Esophagus (tissue), 2 donors: ENCODE measurements at regions not wholly inside any gene's neighbourhood (a gene's known extent, or its start where the extent isn't known, plus 50 kb on each side); places are given as distances from the start of the nearest gene placed in this dataset.
A peak's percentile ranks its signal among the peaks of the same experiment; 100 is the strongest.
"Not testable (repeated sequence)": the region's sequence is repeated elsewhere in the genome, so short reads cannot be mapped to it uniquely, and the experiment has no call there.

Source experiments
- H3K27ac ChIP-seq, 2 donors: one replicate each; pipeline ENCODE4 v1.5.1; 2013; ENCODE audit warnings: low read depth in 2 of 2, mild to moderate bottlenecking in 2 of 2, inconsistent platforms in 1 of 2, low read length in 1 of 2, moderate library complexity in 1 of 2
- H3K27me3 ChIP-seq, 2 donors: one replicate each; pipeline ENCODE4 v1.6.1; 2013; ENCODE audit warnings: low read length in 2 of 2, control low read depth in 1 of 2, mild to moderate bottlenecking in 1 of 2; ENCODE audit not compliant: insufficient read depth in 2 of 2, control insufficient read depth in 1 of 2
- H3K36me3 ChIP-seq, 2 donors: one replicate each; pipeline ENCODE4 v1.6.1; 2013; ENCODE audit warnings: low read length in 1 of 2; ENCODE audit not compliant: control insufficient read depth in 2 of 2, insufficient read depth in 2 of 2
- H3K4me1 ChIP-seq, 2 donors: one replicate each; pipeline ENCODE4 v1.6.1; 2013; ENCODE audit warnings: low read length in 1 of 2; ENCODE audit not compliant: control insufficient read depth in 2 of 2, insufficient read depth in 2 of 2
- H3K4me3 ChIP-seq, 2 donors: one replicate each; pipeline ENCODE4 v1.5.1; 2013; ENCODE audit warnings: low read length in 2 of 2, mild to moderate bottlenecking in 2 of 2, low read depth in 1 of 2, moderate library complexity in 1 of 2
- H3K9me3 ChIP-seq, 2 donors: one replicate each; pipeline ENCODE4 v1.6.1; 2013; ENCODE audit warnings: mild to moderate bottlenecking in 2 of 2, low read depth in 1 of 2, low read length in 1 of 2, moderate library complexity in 1 of 2; ENCODE audit not compliant: control insufficient read depth in 2 of 2, insufficient read depth in 1 of 2
- WGBS, 2 donors: extraction: QIAGEN DNeasy Blood & Tissue Kit; methylation state at CpG; one replicate each; pipeline ENCODE4 v1.1.7; 2013; 5-methylcytosine and 5-hydroxymethylcytosine counted together
- donor health status: healthy with polysubstance abuse.
- donor health status: Bipolar disorder and iron deficiency.

DNA sequence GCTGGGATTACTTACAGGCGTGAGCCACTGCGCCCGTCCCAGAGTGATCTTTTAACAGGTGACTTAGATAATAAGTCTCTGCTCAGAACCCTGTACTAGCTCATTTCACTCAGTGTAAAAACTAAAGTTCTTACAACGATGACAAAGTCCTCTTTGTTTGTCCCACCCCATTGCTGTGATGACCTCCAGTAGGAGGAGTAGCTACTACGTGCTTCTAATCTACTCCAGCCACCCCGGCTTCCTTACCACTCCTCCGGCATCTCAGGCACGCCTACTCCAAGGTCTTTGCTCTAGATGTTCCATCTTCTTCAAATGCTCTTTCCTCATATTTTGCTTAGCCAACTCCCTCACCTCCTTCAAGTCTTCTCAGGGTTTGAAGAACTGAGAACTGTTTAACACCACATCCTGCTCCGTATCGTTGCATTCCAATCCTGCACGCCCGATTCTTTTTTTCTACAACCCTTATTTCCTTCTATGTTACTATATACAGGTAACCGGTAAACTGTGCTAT lies 108.4 kb upstream of the METTL14 start:
- H3K9me3 ChIP-seq, H3K36me3 ChIP-seq, H3K27ac ChIP-seq, H3K4me1 ChIP-seq, H3K27me3 ChIP-seq, H3K4me3 ChIP-seq: not testable (repeated sequence)
- 89 to 91% methylated on average over 12 to 13 of the region's 13 CpGs for WGBS, 2 donors

DNA sequence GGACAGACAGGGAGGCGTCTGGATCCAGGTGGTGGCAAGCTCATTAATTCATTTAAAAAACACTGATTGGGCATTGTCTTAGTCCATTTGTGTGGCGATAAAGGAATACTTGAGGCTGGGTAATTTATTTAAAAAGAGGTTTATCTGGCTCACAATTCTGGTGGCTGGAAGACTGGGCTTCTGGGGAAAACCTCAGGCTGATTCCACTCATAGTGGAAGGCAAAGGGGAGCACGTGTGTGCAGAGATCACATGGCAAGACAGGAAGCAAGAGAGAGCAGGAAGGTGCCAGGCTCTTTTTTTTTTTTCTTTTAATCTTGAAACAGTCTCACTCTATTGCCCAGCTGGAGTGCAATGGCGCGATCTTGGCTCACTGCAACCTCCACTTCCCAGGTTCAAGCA lies 100.2 kb upstream of the METTL14 start:
- whole genome bisulfite sequencing, 2 donors, result 78 to 83% methylated on average over 5 of the region's 5 CpGs
- Histone ChIP-seq H3K9me3 (no peaks in the 10 kb centered on the region), H3K27ac (no peak overlapping the region), H3K4me3 (no peak overlapping the region), H3K27me3 (no peaks in the 10 kb centered on the region), H3K36me3 (no peaks in the 10 kb centered on the region), H3K4me1 (no peaks in the 10 kb centered on the region)

DNA sequence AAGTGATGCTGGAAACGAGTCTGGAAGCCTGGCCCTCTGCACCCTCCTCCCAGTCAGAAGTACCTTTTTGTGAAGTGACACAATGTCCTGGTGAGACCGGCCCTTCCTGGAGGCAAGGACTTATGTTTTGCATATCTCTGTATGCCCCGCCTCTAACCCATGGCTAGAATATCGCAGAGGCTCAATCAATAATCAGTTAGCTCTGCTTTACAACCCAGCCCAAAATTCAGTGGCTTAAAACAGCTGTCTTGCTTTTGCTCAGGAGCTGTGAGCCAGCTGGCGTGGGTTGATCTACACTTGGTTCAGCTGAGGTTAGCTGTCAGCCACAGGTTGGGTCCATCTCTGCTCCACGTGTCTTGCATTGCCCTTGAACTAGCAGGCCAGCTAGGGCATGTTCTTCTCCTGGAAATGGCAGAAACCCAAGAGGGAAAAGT lies 98.8 kb upstream of the METTL14 start:
- H3K27ac ChIP-seq, result peak overlapping the region in 1 of 2 donors; percentile 34
- H3K4me1 ChIP-seq, result no peaks in the 10 kb centered on the region
- H3K4me3 ChIP-seq, result no peak overlapping the region
- no peaks in the 10 kb centered on the region for H3K9me3 ChIP-seq
- no peaks in the 10 kb centered on the region for H3K36me3 ChIP-seq
- no peaks in the 10 kb centered on the region for H3K27me3 ChIP-seq
- WGBS, 2 donors, result 37% methylated on average over 6 of the region's 6 CpGs

GRCh38 chr4:118587116-118587831 lies 97.9 kb upstream of the METTL14 start:
- Histone ChIP-seq H3K27ac (no peak overlapping the region), H3K36me3 (no peaks in the 10 kb centered on the region), H3K4me3 (no peak overlapping the region), H3K27me3 (no peaks in the 10 kb centered on the region), H3K9me3 (no peaks in the 10 kb centered on the region), H3K4me1 (no peaks in the 10 kb centered on the region)
- WGBS, 2 donors, result 75% methylated on average over 9 of the region's 9 CpGs

DNA sequence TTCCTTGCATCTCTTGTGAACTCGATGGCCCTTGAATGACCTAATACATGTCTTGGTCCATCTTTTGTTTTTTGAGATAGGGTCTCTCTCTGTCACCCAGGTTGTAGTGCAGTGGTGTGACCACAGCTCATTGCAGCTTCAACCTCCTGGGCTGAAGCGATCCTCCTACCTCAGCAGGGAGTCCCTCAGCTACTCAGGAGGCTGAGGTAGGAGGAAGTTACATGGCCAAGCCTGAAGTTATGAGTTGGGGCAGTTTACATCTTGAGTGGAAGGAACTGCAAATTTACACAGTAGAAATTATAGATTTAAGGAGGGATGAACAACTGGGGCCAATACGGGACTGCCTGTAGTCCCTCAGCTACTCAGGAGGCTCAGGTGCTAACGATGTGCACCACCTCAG lies 97.2 kb upstream of the METTL14 start:
- Histone ChIP-seq H3K9me3 (no peaks in the 10 kb centered on the region), H3K27me3 (no peaks in the 10 kb centered on the region), H3K4me3 (no peak overlapping the region), H3K27ac (no peak overlapping the region), H3K4me1 (no peaks in the 10 kb centered on the region), H3K36me3 (no peaks in the 10 kb centered on the region)
- 74 to 77% methylated on average over 4 of the region's 4 CpGs for WGBS, 2 donors

- Histone ChIP-seq H3K36me3 (no peaks in the 10 kb centered on the region), H3K4me3 (no peak overlapping the region), H3K27ac (no peak overlapping the region), H3K9me3 (no peaks in the 10 kb centered on the region), H3K27me3 (no peaks in the 10 kb centered on the region), H3K4me1 (no peaks in the 10 kb centered on the region)
- WGBS, 2 donors, result 87 to 91% methylated on average over 9 of the region's 9 CpGs
Observed at GRCh38 chr4:118589471-118590055, 95.6 kb upstream of the METTL14 start.

DNA sequence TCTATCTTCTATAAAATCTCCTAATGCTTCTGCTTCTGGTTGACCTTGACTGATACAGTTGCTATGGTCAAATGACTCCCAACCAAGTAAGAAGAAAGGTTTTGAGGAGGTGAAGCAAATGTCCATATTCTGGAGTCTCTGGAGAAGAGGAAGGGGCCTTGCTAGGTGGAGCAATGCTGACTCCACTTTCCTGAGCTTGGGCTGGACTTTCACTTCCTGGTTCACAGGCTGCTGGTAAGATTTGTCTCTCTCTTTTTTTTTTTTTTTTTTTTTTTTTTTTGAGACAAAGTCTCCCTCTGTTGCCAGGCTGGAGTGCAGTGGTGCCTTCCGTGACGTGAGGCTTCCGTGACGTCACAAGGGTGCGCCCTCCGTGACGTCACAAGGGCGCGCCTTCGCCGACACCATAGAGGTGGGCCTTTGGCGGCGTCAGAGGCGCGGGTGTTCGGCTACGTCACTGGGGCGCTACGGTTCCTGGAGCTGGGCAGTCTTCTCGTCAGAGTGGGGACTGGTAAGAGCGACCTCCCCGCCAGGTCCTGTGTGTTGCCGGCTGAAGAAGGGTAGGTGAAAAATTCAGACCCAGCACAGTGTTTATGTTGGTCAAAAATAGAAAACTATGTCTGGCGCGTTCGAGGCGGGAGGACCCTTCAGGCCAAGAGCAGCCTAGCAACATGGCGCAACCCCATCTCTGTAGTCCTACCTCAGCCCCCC lies 93.7 kb upstream of the METTL14 start:
- not testable (repeated sequence) for H3K27me3 ChIP-seq, H3K4me1 ChIP-seq, H3K9me3 ChIP-seq, H3K36me3 ChIP-seq
- peak overlapping the region; percentile 39 to 56 for H3K4me3 ChIP-seq
- 11 to 22% methylated on average over 28 of the region's 28 CpGs for WGBS, 2 donors
- H3K27ac ChIP-seq, result peak overlapping the region; percentile 77 to 85

- H3K4me3 ChIP-seq, result peak overlapping the region in 1 of 2 donors; percentile 39
Observed at GRCh38 chr4:118592289-118592688, 92.9 kb upstream of the METTL14 start.

GRCh38 chr4:118595883-118596282 lies 89.3 kb upstream of the METTL14 start:
- not testable (repeated sequence) for H3K4me1 ChIP-seq, H3K27ac ChIP-seq, H3K4me3 ChIP-seq, H3K27me3 ChIP-seq, H3K36me3 ChIP-seq, H3K9me3 ChIP-seq
- WGBS, 2 donors, result 57 to 70% methylated on average over 3 of the region's 3 CpGs

More at GRCh38 chr4:118592289-118592688, 92.9 kb upstream of the METTL14 start:
- H3K27me3 ChIP-seq, H3K9me3 ChIP-seq, H3K4me1 ChIP-seq, H3K36me3 ChIP-seq: not testable (repeated sequence)
- WGBS, 2 donors, result 92 to 95% methylated on average over 11 to 14 of the region's 14 CpGs
- H3K27ac ChIP-seq, result peak overlapping the region in 1 of 2 donors; percentile 85
